HG03103 (cell line): ENCODE measurements at regions not wholly inside any gene's neighbourhood (a gene's known extent, or its start where the extent isn't known, plus 50 kb on each side); places are given as distances from the start of the nearest gene placed in this dataset.
A peak's percentile ranks its signal among the peaks of the same experiment; 100 is the strongest.
"Not testable (repeated sequence)": the region's sequence is repeated elsewhere in the genome, so short reads cannot be mapped to it uniquely, and the experiment has no call there.

Experiments used
- ATAC-seq: cut with Tn5 transposase; IDR thresholded peaks from one replicate; pipeline ENCODE4 v1.9.1; 2021; ENCODE audit warnings: low read depth; ENCODE audit not compliant: unreplicated experiment

DNA sequence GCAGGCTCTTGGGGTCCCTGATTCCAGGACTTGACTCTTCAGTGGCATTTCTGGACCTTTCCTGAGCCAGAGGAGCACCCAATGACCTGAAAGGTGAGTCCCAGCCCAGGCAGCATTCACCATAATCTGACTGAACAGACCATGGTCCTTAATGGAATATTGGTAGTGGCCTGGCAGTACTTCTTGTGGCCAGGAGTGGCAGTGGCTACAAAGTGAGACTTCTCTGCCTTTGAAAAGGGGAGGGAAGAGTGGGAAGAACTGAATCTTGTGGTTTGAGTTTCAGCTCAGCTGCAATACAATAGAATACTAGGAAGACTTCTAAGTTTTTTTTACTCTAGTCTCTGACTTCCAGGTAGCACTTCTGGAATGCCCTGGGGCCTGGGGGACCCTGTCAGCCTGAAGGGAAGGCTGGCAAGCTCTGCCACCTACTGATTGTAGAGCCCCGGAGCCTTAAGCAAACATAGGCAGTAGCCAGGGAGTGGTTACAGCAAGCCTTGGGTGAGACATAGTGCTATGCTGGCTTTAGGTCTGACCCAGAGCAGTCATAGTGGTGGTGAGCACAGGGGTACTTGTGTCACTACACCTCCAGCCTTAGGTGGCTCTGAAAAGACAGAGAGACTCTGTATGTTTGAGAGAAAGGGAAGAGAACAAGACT, 674.2 kb upstream of the MANEA start:
- ATAC-seq: no peak

DNA sequence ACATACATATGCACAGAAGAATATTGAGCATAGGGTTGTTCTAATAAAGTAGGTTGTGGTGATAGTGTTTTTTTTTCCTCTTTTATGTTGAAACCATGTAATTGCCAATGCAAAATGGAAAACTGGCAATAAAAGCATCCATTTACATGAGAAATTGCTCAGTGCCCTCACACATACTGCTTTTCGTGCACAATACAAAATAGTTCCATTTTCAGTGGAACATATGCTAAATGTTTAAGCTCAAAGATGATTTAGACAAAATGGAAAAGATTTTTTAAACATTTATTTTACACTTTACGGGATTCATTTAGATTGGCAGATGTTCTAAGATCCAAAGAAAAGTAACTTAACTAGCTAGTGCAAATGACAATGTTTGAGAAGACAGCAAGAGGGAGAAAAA, 678.1 kb upstream of the MANEA start:
- no peak for ATAC-seq

GRCh38 chr6:94894300-94894699, 683.0 kb upstream of the MANEA start:
- ATAC-seq: no peak

GRCh38 chr6:94893327-94893726, 684.0 kb upstream of the MANEA start:
- no peak for ATAC-seq

- ATAC-seq: not testable (repeated sequence)
Measured at GRCh38 chr6:94873819-94874218, 703.5 kb upstream of the MANEA start.

DNA sequence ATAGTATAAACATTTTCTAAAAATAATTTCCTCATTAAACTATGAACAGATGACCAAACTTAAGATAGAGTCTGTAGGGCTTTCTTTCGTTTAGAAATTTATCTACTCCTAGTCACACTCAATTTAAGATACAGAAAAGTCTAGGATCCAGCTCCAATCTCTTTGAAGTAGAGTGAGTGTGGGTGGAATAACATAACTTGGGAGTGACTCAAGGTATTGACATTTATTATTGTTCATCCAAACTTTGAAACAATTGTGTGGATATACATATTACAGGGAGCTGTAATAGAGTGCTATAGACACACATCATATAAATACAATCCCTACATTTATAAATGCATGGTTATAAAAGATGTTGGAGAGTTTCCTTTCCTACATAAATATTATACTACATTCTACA, 715.2 kb upstream of the MANEA start:
- no peak for ATAC-seq

GRCh38 chr6:94859924-94860323, 717.4 kb upstream of the MANEA start:
- no peak for ATAC-seq

GRCh38 chr6:94856999-94857398, 720.3 kb upstream of the MANEA start:
- ATAC-seq: not testable (repeated sequence)

GRCh38 chr6:94851329-94851728, 726.0 kb upstream of the MANEA start:
- ATAC-seq: not testable (repeated sequence)

- no peak for ATAC-seq
Measured at GRCh38 chr6:94845742-94846141, 731.6 kb upstream of the MANEA start.

DNA sequence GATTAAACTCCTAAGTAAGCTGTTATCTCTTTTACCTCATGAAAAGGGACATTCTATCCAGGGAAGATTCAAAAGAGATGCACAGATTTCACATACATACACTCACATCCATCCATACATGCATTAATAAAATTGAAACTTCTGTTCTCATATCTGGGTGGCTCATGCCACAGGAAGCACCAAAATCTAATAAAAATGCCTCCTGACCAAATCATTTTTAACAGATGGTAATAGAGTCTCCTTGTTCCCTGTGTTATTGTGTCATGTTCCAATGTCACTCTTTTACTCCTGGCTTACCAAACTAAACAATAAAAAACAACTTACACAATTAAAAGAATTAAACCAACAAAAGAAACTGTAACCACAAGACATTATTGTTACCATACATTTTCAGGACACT, 742.1 kb upstream of the MANEA start:
- no peak for ATAC-seq

- no peak for ATAC-seq
Measured at GRCh38 chr6:94813806-94814205, 763.5 kb upstream of the MANEA start.

GRCh38 chr6:94801344-94801743, 776.0 kb upstream of the MANEA start:
- ATAC-seq: no peak

DNA sequence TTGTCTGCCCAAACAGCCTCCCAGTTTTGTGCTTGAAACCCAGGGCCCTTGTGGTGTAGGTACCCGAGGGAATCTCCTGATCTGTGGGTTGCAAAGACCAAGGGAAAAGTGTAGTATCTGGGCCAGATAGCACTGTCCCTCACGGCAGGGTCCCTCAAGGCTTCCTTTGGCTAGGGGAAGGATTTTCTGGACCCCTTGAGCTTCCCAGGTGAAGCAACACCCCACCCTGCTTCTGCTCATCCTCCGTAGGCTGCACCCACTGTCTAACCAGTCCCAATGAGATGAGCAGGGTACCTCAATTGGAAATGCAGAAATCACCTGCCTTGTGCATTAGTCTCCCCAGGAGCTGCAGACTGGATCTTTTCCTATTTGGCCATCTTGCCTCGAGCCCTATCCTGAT, 791.8 kb upstream of the MANEA start:
- no peak for ATAC-seq

DNA sequence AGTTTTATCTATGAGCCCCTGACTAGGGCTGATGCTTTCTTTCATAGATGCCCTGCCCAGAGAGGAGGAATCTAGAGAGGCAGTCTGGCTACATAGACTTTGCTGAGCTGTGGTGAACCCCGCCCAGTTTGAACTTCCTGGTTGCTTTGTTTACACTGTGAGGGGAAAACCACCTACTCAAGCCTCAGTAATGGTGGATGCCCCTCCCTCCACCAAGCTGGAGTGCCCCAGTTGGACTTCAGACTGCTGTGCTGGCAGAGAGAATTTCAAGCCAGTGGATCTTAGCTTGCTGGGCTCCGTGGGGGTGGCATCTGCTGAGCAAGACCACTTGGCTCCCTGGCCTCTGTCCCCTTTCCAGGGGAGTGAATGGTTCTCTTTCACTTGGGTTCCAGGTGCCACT, 792.3 kb upstream of the MANEA start:
- ATAC-seq: not testable (repeated sequence)

- ATAC-seq: no peak
Measured at GRCh38 chr6:94769197-94769596, 808.1 kb upstream of the MANEA start.

DNA sequence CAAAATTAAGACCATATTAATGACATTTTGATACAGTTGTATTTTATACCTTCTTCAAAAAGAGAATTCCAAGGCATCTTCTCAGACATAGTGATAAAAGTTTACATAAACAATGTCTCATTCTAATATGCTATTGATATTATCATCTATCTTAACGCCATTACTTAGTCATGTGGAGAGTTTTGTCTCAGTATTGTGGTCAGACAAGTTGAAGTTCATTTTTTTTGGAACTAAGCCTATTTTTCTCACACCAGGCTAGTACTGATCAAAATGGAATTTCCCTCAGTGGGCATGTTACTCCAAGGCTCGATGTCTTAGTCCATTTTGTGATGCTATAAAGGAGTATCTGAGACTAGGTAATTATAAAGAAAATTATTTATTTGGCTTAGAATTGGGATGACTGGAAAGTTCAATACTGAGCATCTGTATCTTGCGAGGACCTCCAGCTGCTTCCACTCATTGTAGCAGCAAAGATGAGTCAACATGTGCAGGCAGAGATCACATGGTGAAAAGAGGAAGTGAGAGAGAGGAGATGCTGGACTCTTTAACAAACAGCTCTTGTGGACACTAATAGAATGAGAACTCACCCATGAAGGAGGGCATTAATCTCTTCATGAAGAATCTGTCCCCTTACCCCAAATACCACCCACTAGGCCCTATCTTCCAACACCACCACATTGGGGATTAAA, 825.5 kb upstream of the MANEA start:
- peak; percentile 93 for ATAC-seq

DNA sequence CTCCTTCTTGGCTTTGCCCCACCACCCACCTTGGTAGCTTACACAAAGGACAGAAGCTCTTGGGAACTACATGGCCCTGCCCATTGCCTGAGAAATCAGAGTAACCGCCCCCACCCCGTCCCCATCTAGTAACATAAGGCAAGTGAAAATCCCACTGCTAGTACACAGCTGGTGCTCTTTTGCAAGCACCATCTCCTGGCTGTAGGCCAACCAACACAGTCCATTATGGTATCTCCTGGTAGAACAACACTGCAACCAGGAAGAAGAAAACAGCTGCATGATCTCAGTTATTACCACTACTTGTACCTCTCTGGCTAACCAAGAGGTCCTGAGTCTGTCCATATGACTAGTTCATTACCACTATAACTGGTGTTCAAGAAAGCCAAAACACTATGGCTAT, 841.1 kb upstream of the MANEA start:
- ATAC-seq: no peak

GRCh38 chr6:94735270-94735669, 842.1 kb upstream of the MANEA start:
- ATAC-seq: no peak

- ATAC-seq: no peak
Measured at GRCh38 chr6:94734751-94735150, 842.6 kb upstream of the MANEA start.

- ATAC-seq: no peak
Measured at GRCh38 chr6:94733066-94733465, 844.3 kb upstream of the MANEA start.

DNA sequence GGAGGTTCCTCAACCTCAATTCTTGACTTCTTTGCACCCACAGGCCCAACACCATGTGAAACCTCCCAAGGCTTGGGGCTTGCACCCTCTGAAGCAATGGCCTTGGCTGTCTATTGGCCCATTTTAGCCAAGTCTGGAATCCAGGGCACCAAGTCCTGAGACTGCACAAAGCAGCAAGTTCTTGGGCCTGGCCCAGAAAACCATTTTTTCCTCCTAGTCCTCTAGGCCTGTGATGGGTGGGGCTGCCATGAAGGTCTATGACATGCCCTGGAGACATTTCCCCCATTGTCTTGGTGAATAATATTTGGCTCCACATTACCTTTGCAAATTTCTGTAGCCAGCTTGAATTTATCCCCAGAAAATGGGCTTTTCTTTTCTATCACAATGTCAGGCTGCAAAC, 849.6 kb upstream of the MANEA start:
- ATAC-seq: no peak
